LNCAP (cell line): ENCODE measurements at regions not wholly inside any gene's neighbourhood (a gene's known extent, or its start where the extent isn't known, plus 50 kb on each side); places are given as distances from the start of the nearest gene placed in this dataset.

Experiments
- TF ChIP-seq, protein P1 (sequence below): fragments of 450-650 bp; IDR thresholded peaks from 2 replicates; pipeline ENCODE4 v1.5.1; 2017; ENCODE audit warnings: mild to moderate bottlenecking

DNA sequence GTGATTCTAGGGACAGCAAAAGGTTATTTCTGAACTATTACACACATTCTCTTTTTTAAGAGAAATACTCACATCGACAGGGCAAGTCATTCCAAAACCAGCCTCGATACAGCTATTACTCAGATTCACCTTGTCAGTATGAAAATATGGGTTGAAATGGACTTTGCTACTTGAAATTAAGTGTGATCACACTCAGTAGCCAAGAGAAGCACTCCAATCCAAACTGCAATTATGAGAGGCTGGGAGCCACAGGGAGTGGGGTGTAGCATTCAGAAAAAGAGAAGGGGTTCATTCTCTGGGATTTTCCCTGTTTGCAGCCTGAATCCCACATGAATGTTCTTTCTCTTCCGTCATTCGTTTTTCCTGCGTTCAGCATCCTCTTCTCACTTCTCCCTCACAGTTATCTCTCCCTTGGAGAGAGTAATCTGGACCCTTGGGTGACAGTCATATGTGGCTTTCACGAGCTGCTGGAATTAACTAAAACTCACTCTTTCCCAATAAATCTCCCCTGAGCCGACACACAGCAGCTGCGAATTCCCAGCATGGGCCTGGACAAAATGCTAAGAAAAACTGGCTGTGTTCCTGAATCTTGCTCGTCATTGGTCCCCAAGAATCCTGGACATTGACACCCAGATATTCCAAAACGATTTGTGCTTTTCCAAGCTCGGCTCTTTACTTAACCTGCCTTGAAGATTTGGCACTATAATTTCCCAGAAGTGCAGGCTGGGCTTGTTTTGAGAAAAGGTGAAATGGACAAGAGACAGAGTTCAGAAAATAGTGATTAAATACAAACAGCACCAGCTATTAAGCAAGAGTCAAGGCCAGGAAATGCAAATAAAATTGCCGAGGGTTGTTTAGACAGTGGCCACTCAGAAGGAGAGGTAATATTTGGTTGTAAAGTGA lies 199.5 kb upstream of the PLEKHG7 start:
- TF ChIP-seq, protein P1, sequence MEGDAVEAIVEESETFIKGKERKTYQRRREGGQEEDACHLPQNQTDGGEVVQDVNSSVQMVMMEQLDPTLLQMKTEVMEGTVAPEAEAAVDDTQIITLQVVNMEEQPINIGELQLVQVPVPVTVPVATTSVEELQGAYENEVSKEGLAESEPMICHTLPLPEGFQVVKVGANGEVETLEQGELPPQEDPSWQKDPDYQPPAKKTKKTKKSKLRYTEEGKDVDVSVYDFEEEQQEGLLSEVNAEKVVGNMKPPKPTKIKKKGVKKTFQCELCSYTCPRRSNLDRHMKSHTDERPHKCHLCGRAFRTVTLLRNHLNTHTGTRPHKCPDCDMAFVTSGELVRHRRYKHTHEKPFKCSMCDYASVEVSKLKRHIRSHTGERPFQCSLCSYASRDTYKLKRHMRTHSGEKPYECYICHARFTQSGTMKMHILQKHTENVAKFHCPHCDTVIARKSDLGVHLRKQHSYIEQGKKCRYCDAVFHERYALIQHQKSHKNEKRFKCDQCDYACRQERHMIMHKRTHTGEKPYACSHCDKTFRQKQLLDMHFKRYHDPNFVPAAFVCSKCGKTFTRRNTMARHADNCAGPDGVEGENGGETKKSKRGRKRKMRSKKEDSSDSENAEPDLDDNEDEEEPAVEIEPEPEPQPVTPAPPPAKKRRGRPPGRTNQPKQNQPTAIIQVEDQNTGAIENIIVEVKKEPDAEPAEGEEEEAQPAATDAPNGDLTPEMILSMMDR, result no peak

DNA sequence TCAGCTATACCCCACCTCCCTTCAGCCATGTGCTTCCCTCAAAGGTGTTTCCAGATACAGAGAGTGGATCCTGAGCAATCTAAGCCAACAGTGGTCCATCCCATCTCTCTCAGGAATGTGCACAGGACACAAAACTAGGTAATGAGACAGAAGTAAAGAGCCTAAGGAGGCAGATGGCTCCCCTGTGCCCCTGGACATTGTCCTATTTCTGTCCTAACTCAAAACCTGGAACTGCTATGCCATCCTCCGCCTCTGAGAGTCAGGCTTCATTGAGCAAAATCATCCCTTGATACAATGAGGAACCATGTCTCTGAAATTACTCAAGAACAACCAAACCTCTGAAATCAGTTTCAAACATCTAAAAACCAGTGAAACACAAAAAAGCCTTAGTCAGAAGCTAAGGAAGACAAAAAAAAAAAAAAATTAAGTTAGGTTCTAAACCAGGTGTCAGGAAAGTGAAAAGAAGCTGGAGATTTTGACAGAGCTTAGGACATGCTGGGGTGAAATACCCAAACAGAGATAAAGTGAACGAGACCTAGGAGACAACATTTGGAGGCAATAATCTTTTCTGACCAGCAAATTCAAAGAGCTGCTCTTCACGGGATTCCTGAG lies 200.3 kb upstream of the PLEKHG7 start:
- TF ChIP-seq, protein P1, result no peak

GRCh38 chr12:92496790-92497189 lies 206.0 kb upstream of the PLEKHG7 start:
- TF ChIP-seq, protein P1, result no peak

DNA sequence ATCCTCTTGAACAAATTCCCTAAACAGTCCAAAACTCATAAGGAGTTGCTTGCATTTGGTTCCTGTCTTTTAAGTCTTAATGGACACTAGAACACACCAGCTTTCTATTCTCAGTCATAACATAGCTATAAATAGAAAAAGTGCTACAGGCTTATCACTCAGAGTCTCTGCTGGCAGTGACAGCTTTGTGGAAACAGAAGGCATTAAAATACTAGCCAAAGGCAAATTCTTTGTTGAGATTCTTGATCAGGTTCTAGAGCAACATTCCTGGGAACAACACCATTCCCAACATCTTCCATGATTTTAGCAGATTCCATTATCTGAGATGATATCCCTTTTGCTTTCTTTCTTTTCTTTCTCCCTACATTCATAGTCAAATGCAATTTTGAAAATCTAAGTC lies 207.7 kb upstream of the PLEKHG7 start:
- TF ChIP-seq, protein P1, result no peak

DNA sequence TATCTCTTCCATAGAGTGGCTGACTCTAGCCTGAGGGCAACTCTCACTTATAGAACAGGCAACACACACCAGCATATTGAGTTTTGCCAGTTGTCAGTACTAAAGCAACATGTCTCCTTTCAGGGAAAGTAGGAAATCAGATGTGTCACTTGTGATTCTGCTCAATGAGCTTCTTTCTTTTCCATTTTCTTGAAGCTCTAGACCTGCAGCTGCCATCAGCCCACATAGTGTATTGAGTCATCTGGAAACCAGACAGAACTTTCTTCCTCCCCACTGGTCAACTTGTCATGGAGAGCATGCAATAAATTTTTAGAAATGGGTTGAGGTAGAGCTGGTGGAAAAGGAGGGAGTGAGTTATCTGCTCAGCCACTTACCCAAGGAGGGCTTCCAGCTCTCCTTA lies 209.0 kb upstream of the PLEKHG7 start:
- TF ChIP-seq, protein P1, result no peak

- TF ChIP-seq, protein P1, result no peak
These were observed 209.8 kb upstream of the PLEKHG7 start for GRCh38 chr12:92492995-92493394.

GRCh38 chr12:92492291-92492690 lies 210.5 kb upstream of the PLEKHG7 start:
- TF ChIP-seq, protein P1, result no peak
